Hippocampal formation (tissue), 2 donors: ENCODE measurements at regions not wholly inside any gene's neighbourhood (a gene's known extent, or its start where the extent isn't known, plus 50 kb on each side); places are given as distances from the start of the nearest gene placed in this dataset.

Experiments used
- DNase-seq, 2 donors: peaks; one replicate each; lab custom pipeline; 2025; lab: John Stamatoyannopoulos, UW

DNA sequence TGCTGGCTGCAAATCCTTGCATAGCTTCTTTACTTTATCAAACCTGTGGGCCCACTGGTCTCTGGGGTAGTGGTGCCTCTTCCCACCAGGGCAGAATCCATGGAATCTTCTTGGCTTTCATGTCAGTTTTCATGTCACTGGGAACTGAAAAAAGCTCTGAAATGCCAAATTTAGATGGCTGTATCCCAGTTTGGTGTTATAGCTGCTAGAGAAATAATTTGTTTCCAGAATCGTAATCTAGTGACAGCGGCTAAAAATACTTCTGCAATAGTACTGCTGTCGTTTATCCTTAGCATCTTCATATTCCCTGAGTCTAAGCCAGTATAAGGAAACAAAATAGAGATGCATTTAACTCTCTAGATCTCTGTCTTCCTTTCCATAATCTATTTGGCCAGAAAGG is 983.4 kb upstream of the FAT3 start:
- DNase-seq = no peak

DNA sequence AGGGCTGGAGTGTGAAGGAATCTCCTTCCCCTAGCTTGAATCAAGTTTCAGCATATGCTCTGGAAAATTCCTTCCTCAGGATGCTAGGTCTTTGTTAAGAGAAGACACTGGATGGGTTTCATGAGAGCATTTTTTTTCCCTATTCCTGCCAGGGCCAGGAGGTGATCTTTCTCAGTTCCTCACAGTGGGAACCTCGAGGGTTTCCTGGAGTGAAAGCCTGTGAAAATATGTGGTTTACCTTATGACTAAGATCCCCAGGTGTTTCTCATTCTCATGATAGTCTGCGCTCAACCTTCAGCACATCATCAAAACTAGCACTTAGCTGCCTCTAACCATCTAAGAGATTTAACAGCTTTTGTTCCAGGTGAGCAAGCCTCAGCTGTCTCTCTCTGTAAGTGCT is 985.3 kb upstream of the FAT3 start:
- no peak for DNase-seq

DNA sequence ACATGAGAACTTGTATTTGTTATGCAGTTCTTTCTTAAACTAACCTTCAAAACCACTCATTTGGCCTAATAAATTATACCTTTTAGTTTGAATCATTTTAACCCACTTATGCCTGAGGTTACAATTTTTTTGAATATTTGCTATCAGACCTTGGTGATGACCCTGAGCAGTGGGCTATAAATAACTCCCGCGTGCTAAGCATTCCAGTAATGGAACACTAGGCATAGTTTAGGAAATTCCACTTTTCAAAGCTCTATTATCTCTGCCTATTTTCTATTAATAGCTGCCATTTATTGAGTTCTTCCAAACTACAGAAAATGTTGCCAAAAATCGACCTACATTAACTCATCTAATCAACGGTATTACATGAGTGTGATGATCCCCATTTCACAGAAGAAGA is 993.4 kb upstream of the FAT3 start:
- no peak for DNase-seq

DNA sequence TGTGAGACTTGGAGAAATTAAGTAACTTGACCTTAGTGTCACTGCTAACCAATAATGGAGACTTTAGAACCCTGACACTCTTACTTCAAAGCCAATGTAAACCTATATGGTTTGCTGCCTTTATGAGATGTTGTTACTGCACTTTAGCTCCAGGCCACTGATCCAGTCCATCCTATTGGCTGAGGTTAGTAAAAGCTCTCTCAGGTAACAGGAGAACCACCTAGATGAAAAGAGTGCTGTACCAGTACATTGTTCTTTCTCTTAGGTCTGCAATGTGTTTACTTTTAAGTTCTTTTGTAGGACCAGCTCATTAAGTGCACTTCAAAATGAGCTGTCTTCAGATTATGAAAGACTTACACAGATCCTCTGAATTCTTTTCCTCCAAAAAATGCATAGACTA is 994.0 kb upstream of the FAT3 start:
- DNase-seq = no peak

DNA sequence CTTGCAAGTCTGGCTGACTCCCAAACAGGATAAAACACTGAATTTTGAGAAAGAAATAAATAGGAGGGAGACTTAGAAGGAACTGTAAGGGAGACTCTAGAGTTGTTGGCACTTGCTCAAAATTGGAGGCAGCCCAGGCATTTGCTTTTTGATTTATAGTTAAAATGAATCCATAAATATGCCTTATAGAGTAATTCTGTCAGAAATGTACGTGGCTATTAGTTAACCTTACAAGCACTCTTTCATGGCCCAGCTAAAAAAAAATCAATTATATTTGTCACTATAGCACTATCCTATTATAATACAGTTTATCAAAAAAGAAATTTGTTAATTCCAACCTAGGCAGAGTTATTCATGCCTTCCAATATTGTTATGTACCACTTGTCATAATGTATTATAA is 1000.0 kb upstream of the CHORDC1 start:
- DNase-seq = no peak

DNA sequence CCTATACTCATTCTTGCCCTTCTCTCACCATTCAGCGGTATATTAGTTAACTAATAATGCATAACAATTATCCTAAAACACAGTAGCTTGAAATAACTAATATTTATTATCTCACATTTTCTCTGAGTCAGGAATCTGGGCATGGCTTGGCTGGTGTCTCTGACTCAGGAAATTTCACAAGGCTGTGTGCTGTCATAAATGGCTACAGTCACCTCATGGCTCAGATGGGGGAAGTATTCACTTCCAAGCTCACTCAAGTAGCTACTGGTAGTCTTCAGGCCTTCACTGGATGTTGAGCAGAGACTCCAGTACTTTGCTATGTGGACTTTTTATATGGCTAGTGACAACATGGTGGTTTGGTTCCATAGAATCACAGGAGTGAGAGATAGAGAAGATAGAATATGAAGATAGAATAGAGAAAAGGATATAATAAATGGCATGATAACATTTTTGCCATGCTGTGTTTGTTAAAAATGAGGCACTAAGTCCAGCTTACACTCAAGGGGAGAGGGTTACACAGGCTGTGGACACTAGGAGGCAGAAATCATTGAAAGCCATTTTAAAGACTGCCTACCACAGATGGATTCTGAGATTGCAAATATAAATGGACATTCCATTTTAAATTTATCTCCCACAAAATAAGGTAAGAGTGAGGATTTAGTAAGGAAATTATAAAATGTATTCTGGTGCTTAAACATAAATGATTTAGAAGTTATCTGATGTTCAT is 997.8 kb upstream of the CHORDC1 start:
- DNase-seq = no peak

DNA sequence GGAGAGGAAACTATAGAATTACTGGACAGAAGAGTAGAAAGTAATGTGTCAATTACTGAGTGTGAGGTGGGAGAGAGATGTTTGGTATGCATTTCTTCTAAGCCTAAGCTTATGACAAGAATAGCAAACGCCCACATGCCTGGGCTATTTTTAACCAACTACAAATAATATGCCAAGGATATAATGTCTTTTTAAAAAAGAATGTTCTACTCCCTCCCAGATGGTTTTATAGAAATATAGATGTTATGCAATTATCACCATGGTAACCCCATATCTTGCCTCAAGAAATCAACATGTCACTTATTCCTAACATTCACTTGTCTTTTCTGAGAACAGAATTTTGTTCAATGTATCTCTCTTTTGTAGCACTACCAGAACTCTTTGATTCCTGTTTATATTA is 996.7 kb upstream of the CHORDC1 start:
- DNase-seq = peak in 1 of 2 donors; percentile 11

DNA sequence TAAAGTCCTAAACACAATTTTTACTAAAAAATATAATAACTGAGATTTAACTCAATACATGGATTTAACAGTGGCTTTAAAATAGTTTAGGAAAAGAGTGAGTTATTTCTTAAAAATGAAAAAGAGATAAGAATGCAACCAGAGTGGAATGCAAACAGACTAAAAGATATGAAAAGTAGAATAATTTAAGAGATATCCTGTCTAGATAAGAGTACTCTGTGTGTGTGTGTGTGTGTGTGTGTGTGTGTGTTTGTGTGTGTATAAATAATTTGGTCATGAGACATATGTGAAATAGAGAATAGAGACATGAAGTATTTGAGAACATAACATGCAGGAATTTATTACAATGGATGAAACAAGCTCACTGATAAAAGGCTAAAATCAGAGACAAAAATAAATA is 986.9 kb upstream of the CHORDC1 start:
- no peak for DNase-seq

DNA sequence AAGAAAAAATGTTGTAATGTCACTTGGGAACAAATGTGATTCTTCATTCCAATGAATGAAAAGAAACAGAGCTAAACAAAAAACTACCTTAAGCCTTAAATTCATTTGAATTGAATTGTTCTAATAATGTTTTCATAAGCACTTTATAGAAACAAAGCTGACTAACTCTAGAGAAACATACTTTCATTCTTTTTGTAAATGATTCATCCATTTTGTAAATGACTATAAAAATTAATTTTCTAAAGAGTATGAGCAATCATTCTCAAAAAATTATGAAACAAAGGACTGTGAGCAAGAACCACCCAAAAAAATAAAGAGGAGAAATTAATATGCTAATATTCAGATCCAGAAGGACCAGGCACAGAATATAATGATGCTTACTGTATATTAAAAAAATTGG is 986.5 kb upstream of the CHORDC1 start:
- DNase-seq = no peak

DNA sequence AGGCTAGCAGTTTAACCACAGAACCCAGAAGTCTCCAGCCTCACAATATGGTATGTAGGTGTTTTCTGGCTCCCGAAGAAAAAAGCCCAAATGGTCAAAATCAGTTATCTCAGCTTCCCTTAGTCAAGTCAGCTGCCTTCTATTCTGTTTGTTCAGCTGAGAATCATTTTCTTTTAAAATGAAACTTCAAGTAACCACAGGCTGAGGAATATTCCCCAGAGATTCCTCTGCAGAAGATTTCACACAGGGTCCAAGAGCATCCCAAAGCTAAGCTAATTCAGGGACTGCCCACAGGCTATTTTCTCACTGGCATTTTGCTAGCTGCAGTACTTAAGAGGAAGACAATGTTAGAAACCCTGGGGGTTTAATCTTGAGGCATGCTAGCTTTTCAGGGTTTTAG is 977.0 kb upstream of the CHORDC1 start:
- no peak for DNase-seq

DNA sequence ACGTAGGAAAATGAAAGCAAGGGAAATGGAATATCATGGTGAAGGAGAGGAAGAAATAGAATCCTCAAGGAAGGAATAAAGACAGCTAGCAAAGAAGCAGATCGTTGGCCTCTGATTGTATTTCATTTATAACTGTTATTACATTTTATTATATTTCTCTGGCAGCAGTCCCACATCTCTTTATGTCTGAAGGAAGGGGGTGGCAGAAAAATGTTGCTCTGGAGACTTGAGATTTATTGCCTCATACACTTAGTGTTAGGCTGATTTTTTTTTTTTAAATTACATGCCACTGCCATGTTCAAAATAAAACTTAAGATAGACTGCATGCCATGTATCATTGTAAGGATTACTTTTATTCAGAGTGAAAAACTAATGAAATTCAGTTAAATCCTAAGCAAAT is 971.7 kb upstream of the CHORDC1 start:
- DNase-seq = no peak

DNA sequence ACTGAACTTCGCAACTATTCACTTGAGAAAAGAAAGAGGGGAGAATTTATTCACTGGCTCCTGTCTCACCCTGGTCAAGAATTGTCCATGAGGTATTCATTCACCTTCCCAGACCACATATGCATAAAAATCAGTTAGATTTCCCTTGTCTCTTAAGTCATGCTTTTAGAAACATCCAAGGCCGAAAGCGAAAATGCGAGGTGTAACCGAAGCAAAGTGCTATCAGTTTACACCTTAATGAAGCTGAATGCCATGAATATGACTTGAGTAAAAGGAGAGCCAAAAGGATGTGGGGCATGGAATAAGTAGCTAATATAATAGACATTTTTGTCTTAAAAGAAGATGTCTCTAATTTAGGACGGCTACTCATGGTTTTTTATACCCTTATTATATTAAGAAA is 965.6 kb upstream of the CHORDC1 start:
- DNase-seq = no peak

DNA sequence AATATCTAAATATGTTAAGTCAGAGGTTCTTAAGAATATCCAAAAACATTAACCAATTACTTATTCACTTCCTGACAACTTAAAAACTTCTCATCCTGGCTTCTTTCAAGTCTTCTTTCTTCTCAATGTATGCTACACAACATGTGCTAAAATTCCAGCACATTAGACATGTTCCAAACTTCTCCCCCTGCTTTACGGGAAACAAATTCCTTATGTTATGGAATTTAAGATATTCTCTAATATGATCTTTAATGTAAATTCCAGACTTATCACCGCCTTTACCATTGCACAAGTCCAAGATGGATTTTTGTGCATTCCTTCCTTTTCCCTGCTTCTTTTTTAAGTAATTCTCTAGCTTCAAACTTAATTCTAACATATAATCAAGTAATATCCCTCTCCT is 964.5 kb upstream of the CHORDC1 start:
- no peak for DNase-seq

DNA sequence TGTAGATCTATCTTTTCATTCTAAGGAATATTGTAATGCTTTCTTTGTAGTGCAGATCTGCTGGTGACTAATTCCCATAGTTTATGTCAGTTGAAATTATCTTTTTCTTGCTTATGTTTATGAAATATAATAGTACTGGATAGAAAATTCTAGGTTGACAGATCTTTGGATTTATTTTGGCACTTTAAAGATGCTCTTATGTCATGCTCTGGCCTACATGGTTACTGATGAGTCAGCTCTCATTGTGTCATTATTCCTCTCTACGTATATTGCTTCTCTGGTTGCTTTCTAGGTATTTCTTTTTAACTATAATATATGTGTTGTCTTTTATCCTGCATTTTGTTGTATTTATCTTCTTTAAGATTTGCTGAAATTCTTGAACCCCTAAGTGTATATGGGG is 955.5 kb upstream of the CHORDC1 start:
- DNase-seq = no peak

DNA sequence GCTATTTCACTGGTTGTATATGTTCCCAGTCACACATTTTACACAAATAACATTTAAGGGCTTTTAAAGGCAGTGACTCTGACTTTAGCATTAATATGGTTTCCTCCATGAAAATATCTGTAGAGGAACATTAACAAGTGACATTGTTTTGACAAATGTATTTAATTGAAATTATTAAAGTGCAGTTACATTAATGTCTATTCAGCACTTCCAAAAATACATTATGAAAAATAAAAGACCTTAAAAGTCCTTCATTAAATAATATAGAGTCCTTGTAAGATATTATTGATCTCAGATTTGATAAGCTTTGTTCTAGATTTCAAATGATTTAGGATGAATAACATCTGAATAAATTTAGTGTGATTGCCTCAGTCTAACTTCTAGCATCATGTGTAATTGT is 951.9 kb upstream of the CHORDC1 start:
- DNase-seq = no peak

DNA sequence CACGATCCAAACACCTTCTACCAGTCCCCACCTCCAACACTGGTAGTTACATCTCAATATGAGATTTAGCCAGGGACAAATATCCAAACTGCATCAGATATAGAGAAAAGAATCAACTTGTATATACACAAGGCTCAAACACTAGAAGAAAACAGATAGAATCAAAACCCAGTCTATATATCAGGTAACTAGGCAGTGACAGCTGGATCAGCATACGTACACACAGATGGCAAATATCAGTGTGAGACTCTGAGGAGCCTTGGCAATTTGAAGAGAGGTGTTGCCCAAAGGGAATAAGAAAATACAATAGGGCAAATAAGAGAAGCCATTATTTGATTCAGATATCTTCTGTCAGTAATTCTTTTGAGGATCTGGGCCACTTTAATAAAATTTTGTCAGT is 951.3 kb upstream of the CHORDC1 start:
- no peak for DNase-seq

DNA sequence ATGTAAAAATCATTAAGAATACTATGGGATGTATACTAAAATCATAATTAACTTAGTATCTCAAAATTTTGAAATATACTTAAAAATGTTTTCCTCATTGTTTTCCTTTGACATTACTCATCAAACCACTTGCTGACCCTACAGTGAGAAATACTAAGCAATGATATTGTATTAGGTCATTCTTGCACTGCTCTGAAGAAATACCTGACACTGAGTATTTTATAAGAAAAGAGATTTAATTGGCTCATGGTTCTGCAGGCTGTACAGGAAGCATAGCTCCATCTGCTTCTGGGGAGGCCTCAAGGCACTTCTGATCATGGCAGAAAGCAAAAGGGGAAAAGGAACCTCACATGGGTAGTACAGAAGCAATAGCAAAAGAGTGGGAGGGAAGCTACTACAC is 950.9 kb upstream of the CHORDC1 start:
- no peak for DNase-seq

DNA sequence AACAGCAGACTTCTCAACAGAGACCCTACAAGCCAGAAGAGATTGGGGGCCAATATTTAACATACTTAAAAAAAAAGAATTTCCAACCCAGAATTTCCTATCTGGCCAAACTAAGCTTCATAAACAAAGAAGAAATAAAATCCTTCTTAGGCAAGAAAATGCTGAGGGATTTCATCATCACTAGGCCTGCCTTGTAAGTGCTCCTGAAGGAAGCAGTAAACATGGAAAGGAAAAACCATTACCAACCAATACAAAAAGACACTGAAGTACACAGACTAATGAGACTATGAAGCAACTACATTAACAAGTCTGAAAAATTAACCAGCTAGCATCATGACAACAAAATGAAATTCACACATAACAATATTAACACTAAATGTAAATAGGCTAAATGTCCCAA is 947.9 kb upstream of the CHORDC1 start:
- DNase-seq = no peak

DNA sequence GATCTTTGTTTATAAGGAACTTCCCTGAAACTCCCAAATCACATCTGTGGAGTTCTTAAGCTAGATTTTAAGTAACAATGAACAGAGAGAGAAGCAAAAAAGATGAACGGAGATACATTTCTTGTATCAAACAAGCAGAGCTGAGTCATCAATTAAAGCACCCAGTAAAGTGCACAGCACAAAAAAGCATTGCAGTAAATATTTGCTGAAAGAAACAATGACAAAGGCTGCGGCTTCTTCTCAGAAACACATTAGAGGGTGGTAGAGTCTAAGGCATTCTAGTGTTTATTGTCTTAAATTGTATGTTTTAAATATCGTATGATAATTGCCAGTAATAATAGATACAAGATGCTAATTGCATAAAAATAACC is 941.6 kb upstream of the CHORDC1 start:
- no peak for DNase-seq

DNA sequence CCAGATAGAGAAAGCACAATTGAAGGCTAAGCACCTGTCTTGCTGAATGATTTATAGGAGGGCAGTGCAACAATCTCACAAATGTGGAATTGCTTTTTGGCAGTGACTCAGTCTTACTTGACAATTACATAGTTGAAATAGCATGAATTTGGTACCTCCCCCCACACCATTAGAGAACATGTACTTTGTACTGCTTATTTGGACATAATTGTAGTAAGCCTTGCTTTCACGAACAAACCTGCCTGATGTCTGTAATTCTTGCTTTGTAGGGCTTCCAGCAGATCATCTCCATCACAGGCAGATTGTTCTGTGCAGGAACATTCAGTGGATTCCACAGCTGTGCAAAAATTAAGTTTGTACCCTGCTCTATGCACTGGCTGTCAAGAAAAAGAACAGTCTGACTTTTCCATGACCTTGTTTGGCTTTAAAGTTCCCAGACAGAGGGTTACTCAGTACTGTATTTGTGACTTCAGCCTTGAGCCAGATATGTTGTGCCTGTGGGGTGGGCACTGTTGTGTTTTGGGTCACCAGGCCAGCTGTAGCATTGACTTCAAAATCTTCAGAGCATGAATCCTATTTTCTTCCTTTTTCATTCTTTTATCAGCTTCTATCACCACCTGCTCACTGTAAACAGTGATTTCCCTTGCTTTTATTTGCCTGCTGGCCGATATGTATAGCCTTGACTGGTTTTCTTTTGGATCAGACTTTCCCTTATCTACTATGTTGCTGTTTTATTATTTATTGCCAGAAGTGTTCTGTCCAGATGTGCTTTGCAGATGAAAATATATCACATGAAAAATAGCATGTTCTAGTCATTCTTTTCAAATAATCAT is 941.0 kb upstream of the CHORDC1 start:
- no peak for DNase-seq

DNA sequence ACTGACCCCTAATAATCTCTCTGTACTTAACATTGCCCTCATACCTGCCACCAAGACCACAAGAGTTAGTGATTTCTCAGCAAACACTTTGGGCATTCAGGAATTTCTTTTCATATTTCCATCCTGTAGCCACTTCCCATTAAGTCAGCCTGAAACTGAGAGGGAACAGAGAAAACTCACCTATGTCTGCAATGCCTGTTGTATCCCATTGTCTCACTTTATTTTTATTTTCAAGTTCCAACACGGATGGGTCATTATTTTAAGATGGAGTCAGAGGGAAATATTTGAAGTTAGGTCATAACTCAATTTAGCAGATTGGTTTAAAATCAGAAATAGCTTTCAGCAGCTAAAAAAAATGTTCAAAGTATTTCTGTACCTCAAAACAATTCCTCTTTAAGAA is 937.8 kb upstream of the CHORDC1 start:
- DNase-seq = no peak

DNA sequence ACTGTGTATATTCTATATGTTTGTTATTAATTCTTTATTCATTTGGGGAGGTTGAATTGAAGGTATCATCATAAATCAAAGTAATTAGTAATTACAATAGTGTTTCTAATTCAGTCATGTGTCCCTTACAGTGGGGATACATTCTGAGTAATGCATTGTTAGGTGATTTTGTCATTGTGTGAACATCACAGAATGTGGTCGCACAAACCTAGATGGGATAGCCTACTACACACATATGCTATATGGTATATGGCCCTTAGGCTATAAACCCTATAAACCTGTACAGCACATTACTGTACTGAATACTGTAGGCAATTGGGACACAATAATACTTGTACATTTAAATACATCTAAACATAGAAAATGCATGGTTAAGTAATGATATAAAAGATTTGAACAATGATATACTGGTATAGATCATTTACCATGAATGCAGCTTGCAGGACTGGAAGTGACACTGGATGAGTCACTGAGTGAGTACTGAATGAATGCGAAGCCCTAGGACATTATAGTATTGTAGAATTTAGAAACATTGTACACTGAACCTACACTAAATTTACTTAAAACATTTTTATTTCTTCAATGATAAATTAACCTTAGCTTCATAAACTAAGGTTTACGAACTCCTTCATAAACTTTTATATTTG is 936.2 kb upstream of the CHORDC1 start:
- no peak for DNase-seq

DNA sequence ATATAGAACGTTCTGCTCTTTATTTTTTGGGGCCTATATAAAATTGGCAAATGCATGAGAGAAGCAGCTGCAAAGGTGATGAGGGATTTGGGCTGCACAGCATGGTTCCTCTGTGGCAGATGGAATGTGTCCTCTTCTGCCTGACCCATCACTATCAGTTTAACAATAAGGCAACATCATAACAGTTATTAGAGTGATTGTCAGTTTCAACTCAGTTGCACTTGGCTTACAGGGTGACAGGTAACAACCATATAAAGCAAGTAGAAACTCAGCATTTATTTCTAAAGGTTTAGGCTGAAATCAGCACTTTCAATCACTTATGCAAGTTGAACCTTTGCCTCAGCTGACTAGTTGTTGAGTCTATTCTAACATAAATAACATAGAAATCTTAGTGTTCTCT is 935.4 kb upstream of the CHORDC1 start:
- DNase-seq = no peak
